ENCODE measurements at regions not wholly inside any gene's neighbourhood (a gene's known extent, or its start where the extent isn't known, plus 50 kb on each side); places are given as distances from the start of the nearest gene placed in this dataset.

GRCh38 chr2:117519238-117519637 is 295.3 kb upstream of the DDX18 start:
- TF ChIP-seq, protein P1, sequence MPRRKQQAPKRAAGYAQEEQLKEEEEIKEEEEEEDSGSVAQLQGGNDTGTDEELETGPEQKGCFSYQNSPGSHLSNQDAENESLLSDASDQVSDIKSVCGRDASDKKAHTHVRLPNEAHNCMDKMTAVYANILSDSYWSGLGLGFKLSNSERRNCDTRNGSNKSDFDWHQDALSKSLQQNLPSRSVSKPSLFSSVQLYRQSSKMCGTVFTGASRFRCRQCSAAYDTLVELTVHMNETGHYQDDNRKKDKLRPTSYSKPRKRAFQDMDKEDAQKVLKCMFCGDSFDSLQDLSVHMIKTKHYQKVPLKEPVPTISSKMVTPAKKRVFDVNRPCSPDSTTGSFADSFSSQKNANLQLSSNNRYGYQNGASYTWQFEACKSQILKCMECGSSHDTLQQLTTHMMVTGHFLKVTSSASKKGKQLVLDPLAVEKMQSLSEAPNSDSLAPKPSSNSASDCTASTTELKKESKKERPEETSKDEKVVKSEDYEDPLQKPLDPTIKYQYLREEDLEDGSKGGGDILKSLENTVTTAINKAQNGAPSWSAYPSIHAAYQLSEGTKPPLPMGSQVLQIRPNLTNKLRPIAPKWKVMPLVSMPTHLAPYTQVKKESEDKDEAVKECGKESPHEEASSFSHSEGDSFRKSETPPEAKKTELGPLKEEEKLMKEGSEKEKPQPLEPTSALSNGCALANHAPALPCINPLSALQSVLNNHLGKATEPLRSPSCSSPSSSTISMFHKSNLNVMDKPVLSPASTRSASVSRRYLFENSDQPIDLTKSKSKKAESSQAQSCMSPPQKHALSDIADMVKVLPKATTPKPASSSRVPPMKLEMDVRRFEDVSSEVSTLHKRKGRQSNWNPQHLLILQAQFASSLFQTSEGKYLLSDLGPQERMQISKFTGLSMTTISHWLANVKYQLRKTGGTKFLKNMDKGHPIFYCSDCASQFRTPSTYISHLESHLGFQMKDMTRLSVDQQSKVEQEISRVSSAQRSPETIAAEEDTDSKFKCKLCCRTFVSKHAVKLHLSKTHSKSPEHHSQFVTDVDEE (CRISPR knock-in tag; IDR thresholded peaks at IDR 0.05): no peak
- no peak for TF ChIP-seq BACH2 (CRISPR knock-in tag; IDR thresholded peaks at IDR 0.05; ENCODE audit: borderline replicate concordance)
- no peak for TF ChIP-seq GLIS3 (CRISPR knock-in tag; IDR thresholded peaks at IDR 0.05)
- TF ChIP-seq TCF4 (CRISPR knock-in tag; IDR thresholded peaks at IDR 0.05; ENCODE audit: borderline replicate concordance): no peak
- no peak for TF ChIP-seq ZNF70 (CRISPR knock-in tag; IDR thresholded peaks at IDR 0.05)
- no peak for TF ChIP-seq OSR1 (CRISPR knock-in tag; IDR thresholded peaks at IDR 0.05)
- TF ChIP-seq ISL1 (CRISPR knock-in tag; IDR thresholded peaks at IDR 0.05): no peak
- TF ChIP-seq, protein P2, sequence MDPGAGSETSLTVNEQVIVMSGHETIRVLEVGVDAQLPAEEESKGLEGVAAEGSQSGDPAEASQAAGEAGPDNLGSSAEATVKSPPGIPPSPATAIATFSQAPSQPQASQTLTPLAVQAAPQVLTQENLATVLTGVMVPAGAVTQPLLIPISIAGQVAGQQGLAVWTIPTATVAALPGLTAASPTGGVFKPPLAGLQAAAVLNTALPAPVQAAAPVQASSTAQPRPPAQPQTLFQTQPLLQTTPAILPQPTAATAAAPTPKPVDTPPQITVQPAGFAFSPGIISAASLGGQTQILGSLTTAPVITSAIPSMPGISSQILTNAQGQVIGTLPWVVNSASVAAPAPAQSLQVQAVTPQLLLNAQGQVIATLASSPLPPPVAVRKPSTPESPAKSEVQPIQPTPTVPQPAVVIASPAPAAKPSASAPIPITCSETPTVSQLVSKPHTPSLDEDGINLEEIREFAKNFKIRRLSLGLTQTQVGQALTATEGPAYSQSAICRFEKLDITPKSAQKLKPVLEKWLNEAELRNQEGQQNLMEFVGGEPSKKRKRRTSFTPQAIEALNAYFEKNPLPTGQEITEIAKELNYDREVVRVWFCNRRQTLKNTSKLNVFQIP (CRISPR knock-in tag; IDR thresholded peaks at IDR 0.05; ENCODE audit: borderline replicate concordance, low read depth): no peak
- no peak for TF ChIP-seq TOX (CRISPR knock-in tag; IDR thresholded peaks at IDR 0.05; ENCODE audit: borderline replicate concordance)
- no peak for TF ChIP-seq ARNTL (CRISPR knock-in tag; IDR thresholded peaks at IDR 0.05; ENCODE audit: borderline replicate concordance, low read depth)
- no peak for TF ChIP-seq CREB5 (CRISPR knock-in tag; IDR thresholded peaks at IDR 0.05; ENCODE audit: low read depth)
- ATAC-seq: no peak

GRCh38 chr2:117519721-117520120 is 294.8 kb upstream of the DDX18 start:
- TF ChIP-seq ZC3H10 (CRISPR knock-in tag; IDR thresholded peaks at IDR 0.05) (no peak), BACH2 (CRISPR knock-in tag; IDR thresholded peaks at IDR 0.05; ENCODE audit: borderline replicate concordance) (no peak), RARB (CRISPR knock-in tag; IDR thresholded peaks at IDR 0.05) (no peak), CSDC2 (CRISPR knock-in tag; IDR thresholded peaks at IDR 0.05) (no peak), PPARA (CRISPR knock-in tag; IDR thresholded peaks at IDR 0.05; ENCODE audit: borderline replicate concordance) (no peak), CREB5 (CRISPR knock-in tag; IDR thresholded peaks at IDR 0.05; ENCODE audit: low read depth) (no peak), GLIS3 (CRISPR knock-in tag; IDR thresholded peaks at IDR 0.05) (no peak), ZFP30 (CRISPR knock-in tag; IDR thresholded peaks at IDR 0.05) (no peak), SNAI2 (CRISPR knock-in tag; IDR thresholded peaks at IDR 0.05) (no peak), ZNF565 (CRISPR knock-in tag; conservative IDR thresholded peaks at IDR 0.05; ENCODE audit: low read depth) (no peak), ZNF8 (CRISPR knock-in tag; IDR thresholded peaks at IDR 0.05) (no peak), OSR1 (CRISPR knock-in tag; IDR thresholded peaks at IDR 0.05) (no peak), ARNTL (CRISPR knock-in tag; IDR thresholded peaks at IDR 0.05; ENCODE audit: borderline replicate concordance, low read depth) (no peak), TOX (CRISPR knock-in tag; IDR thresholded peaks at IDR 0.05; ENCODE audit: borderline replicate concordance) (no peak)
- TF ChIP-seq, protein P1 (CRISPR knock-in tag; IDR thresholded peaks at IDR 0.05): no peak
- TF ChIP-seq, protein P2 (CRISPR knock-in tag; IDR thresholded peaks at IDR 0.05; ENCODE audit: borderline replicate concordance, low read depth): no peak
- ATAC-seq: no peak
